ENCODE measurements at regions not wholly inside any gene's neighbourhood (a gene's known extent, or its start where the extent isn't known, plus 50 kb on each side); places are given as distances from the start of the nearest gene placed in this dataset.

DNA sequence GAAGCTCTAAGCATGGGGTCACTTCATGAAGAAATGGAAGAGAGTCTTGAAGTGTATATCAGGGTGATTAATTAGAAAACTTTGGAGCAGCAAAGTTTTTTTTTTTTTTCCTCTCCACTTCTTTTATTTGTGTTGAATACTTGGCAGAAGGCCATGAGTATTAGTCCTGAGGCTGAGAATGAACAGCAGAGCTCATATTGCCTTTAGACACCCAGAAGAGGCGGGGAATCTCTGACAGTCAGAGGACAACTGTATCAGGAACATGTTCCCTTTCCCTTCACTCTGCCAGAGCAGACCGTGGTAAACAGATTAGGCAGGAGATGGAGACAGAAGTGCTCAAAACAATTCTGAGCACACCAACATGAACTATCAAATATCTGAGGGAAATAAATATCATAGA is 300.9 kb downstream of the FAM47A start:
- no peak for TF ChIP-seq CTCF (IDR thresholded peaks at IDR 0.05)
- TF ChIP-seq POLR2A (IDR thresholded peaks at IDR 0.05): no peak
- TF ChIP-seq POLR2AphosphoS5 (IDR thresholded peaks at IDR 0.05; ENCODE audit: insufficient read depth in 1 of 2, low read depth in 1 of 2): no peak
